Ectodermal cell (in vitro differentiated cells): ENCODE measurements at regions not wholly inside any gene's neighbourhood (a gene's known extent, or its start where the extent isn't known, plus 50 kb on each side); places are given as distances from the start of the nearest gene placed in this dataset.
"Not testable (repeated sequence)": the region's sequence is repeated elsewhere in the genome, so short reads cannot be mapped to it uniquely, and the experiment has no call there.

Experiments
- H3K27ac ChIP-seq: 2 replicates; pipeline ENCODE4 v1.7.0; 2013; ENCODE audit warnings: mild to moderate bottlenecking, low read depth, low read length; ENCODE audit not compliant: insufficient read depth, poor library complexity, severe bottlenecking
- H3K27me3 ChIP-seq: 2 replicates; pipeline ENCODE4 v1.7.0; 2013; ENCODE audit warnings: mild to moderate bottlenecking, low read length; ENCODE audit not compliant: insufficient read depth, control insufficient read depth, poor library complexity, severe bottlenecking
- H3K36me3 ChIP-seq: one replicate; pipeline ENCODE4 v1.7.0; 2013; ENCODE audit warnings: low read length; ENCODE audit not compliant: control insufficient read depth, insufficient read depth
- H3K4me1 ChIP-seq: one replicate; pipeline ENCODE4 v1.7.0; 2013; ENCODE audit warnings: low read length; ENCODE audit not compliant: control insufficient read depth, insufficient read depth
- H3K4me3 ChIP-seq: 2 replicates; pipeline ENCODE4 v1.7.0; 2013; ENCODE audit warnings: low read depth, low read length, control low read depth; ENCODE audit not compliant: insufficient read depth
- H3K9me3 ChIP-seq: 2 replicates; pipeline ENCODE4 v1.7.0; 2013; ENCODE audit warnings: mild to moderate bottlenecking, low read length, moderate library complexity; ENCODE audit not compliant: control insufficient read depth
- WGBS, 2 experiments: methylation state at CpG; one replicate each; pipeline ENCODE4 v1.1.7; 2013; ENCODE audit warnings: missing lambda C conversion rate in 2 of 2; 5-methylcytosine and 5-hydroxymethylcytosine counted together

DNA sequence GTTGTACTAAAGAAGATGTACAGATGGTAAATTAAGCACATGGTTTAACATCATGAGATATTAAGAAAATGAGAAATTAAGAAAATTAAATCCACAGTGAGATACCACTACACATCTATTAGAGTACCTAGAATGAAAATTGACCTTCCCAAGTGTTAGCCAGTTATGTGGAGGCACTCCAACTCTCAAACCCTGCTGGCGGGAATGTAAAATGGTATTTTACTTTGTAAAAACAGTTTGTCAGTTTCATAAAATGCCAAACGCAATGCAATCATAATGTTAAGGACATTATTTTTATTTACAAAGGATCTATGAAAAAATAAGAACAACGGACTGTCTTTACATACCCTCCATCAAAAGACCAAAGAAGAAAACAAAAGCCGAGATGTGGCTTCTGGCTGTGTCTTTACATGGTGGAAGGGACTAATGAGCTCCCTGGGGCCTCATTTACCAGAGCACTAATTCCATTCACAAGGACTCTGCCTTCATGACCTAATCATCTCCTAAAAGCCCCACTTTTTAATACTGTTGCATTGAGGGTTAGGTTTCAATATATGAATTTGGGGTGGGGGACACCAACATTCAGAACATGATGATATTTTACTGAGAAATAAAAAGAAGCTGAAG lies 1178.7 kb downstream of the AACS start:
- H3K9me3 ChIP-seq = no peaks in the 10 kb centered on the region
- whole genome bisulfite sequencing, 2 experiments = 36 to 100% methylated on average over 1 to 2 of the region's 4 CpGs

GRCh38 chr12:126247936-126248335 lies 1182.7 kb downstream of the AACS start:
- no CpG with 5 or more reads among the region's 1 CpG for WGBS, 2 experiments
- no peaks in the 10 kb centered on the region for H3K9me3 ChIP-seq
- H3K4me1 ChIP-seq = no peaks in the 10 kb centered on the region
- H3K4me3 ChIP-seq = no peak overlapping the region
- H3K27ac ChIP-seq = no peak overlapping the region
- no peaks in the 10 kb centered on the region for H3K36me3 ChIP-seq
- H3K27me3 ChIP-seq = no peaks in the 10 kb centered on the region

More for the DNA sequence above, 1178.7 kb downstream of the AACS start:
- Histone ChIP-seq H3K27me3 (no peaks in the 10 kb centered on the region), H3K36me3 (no peaks in the 10 kb centered on the region), H3K4me3 (no peak overlapping the region), H3K27ac (no peak overlapping the region), H3K4me1 (no peaks in the 10 kb centered on the region)

- WGBS, 2 experiments = 86 to 89% methylated on average over 8 of the region's 8 CpGs
- Histone ChIP-seq H3K4me3 (no peak overlapping the region), H3K4me1 (no peaks in the 10 kb centered on the region), H3K9me3 (no peaks in the 10 kb centered on the region), H3K27ac (no peak overlapping the region), H3K36me3 (no peaks in the 10 kb centered on the region), H3K27me3 (no peaks in the 10 kb centered on the region)
Measured at GRCh38 chr12:126248871-126249403, 1183.7 kb downstream of the AACS start.

GRCh38 chr12:126258190-126258589 lies 1193.0 kb downstream of the AACS start:
- Histone ChIP-seq H3K27me3 (no peaks in the 10 kb centered on the region), H3K4me3 (no peak overlapping the region), H3K36me3 (no peaks in the 10 kb centered on the region), H3K4me1 (no peaks in the 10 kb centered on the region), H3K9me3 (no peaks in the 10 kb centered on the region), H3K27ac (no peak overlapping the region)
- 100% methylated on average over 3 of the region's 3 CpGs for WGBS, 2 experiments

GRCh38 chr12:126262829-126263228 lies 1197.6 kb downstream of the AACS start:
- Histone ChIP-seq H3K36me3 (no peaks in the 10 kb centered on the region), H3K27me3 (no peaks in the 10 kb centered on the region), H3K27ac (no peak overlapping the region), H3K4me1 (no peaks in the 10 kb centered on the region), H3K4me3 (no peak overlapping the region), H3K9me3 (no peaks in the 10 kb centered on the region)
- WGBS, 2 experiments = 88 to 91% methylated on average over 5 of the region's 5 CpGs

GRCh38 chr12:126268222-126268621 lies 1203.0 kb downstream of the AACS start:
- no peaks in the 10 kb centered on the region for H3K27me3 ChIP-seq
- H3K27ac ChIP-seq = no peak overlapping the region
- WGBS, 2 experiments = 96 to 98% methylated on average over 4 of the region's 4 CpGs
- H3K4me1 ChIP-seq = no peaks in the 10 kb centered on the region
- H3K9me3 ChIP-seq = no peaks in the 10 kb centered on the region
- no peak overlapping the region for H3K4me3 ChIP-seq
- H3K36me3 ChIP-seq = no peaks in the 10 kb centered on the region

- Histone ChIP-seq H3K27me3 (no peaks in the 10 kb centered on the region), H3K27ac (no peak overlapping the region), H3K4me1 (no peaks in the 10 kb centered on the region), H3K36me3 (no peaks in the 10 kb centered on the region), H3K9me3 (no peaks in the 10 kb centered on the region), H3K4me3 (no peak overlapping the region)
- 87 to 94% methylated on average over 3 of the region's 3 CpGs for WGBS, 2 experiments
Measured at GRCh38 chr12:126271159-126271558, 1205.9 kb downstream of the AACS start.

- peaks cover 5% of the 10 kb centered on the region for H3K9me3 ChIP-seq
- no peak overlapping the region for H3K4me3 ChIP-seq
- WGBS, 2 experiments = 85 to 91% methylated on average over 4 of the region's 4 CpGs
- H3K4me1 ChIP-seq = no peaks in the 10 kb centered on the region
- H3K27ac ChIP-seq = no peak overlapping the region
- no peaks in the 10 kb centered on the region for H3K27me3 ChIP-seq
- no peaks in the 10 kb centered on the region for H3K36me3 ChIP-seq
Measured at GRCh38 chr12:126282691-126283090, 1217.5 kb downstream of the AACS start.

DNA sequence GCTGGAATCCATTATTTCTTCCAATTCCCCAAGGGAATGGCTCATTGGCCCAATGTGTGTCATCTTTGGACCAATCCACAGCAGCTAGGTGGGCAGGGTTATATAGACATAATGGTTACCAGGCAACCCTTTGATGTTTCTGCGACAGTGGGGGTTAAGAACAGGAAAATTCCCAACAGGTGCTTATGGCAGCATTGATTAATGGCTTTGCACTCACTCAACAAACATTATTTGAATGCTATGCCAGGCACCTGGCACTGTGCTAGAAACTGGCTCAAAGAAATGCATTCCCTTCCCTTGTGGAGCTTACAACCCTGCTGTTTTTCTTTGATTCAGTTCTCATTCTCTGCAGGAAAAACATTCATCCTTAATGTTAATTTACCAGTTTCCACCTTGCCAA lies 1221.0 kb downstream of the AACS start:
- H3K4me1 ChIP-seq = no peaks in the 10 kb centered on the region
- H3K27ac ChIP-seq = no peak overlapping the region
- H3K36me3 ChIP-seq = no peaks in the 10 kb centered on the region
- peaks cover 5% of the 10 kb centered on the region for H3K9me3 ChIP-seq
- 83 to 93% methylated on average over 1 of the region's 1 CpG for WGBS, 2 experiments
- no peaks in the 10 kb centered on the region for H3K27me3 ChIP-seq
- H3K4me3 ChIP-seq = no peak overlapping the region

- no peaks in the 10 kb centered on the region for H3K27me3 ChIP-seq
- no peaks in the 10 kb centered on the region for H3K36me3 ChIP-seq
- no peak overlapping the region for H3K4me3 ChIP-seq
- H3K9me3 ChIP-seq = peaks cover 9% of the 10 kb centered on the region
- H3K27ac ChIP-seq = no peak overlapping the region
- H3K4me1 ChIP-seq = no peaks in the 10 kb centered on the region
Measured at GRCh38 chr12:126290456-126290855, 1225.2 kb downstream of the AACS start.

GRCh38 chr12:126291987-126292386 lies 1226.8 kb downstream of the AACS start:
- not testable (repeated sequence) for H3K27me3 ChIP-seq, H3K4me1 ChIP-seq, H3K9me3 ChIP-seq, H3K4me3 ChIP-seq, H3K36me3 ChIP-seq, H3K27ac ChIP-seq
- WGBS, 2 experiments = 90 to 92% methylated on average over 3 of the region's 3 CpGs
